ENCODE measurements at regions not wholly inside any gene's neighbourhood (a gene's known extent, or its start where the extent isn't known, plus 50 kb on each side); places are given as distances from the start of the nearest gene placed in this dataset.
"Not testable (repeated sequence)": the region's sequence is repeated elsewhere in the genome, so short reads cannot be mapped to it uniquely, and the experiment has no call there.

GRCh38 chr6:56904068-56904467 is 50.8 kb upstream of the BEND6 start:
- POLR2A ChIA-PET: no interaction called here
- CTCF ChIA-PET: interaction anchor here (0.8 to 4.1 kb wide), 7 partner anchors 11 to 418 kb away, joined by 3 to 20 read pairs (median 3); partner anchors contain the start of gene PRIM2

- CTCF ChIA-PET: interaction anchor here (1.0 to 4.1 kb wide), 6 partner anchors 32 to 421 kb away, joined by 3 to 20 read pairs (median 4); partner anchors contain the start of genes BEND6 and PRIM2
- POLR2A ChIA-PET: no interaction called here
These were observed 52.1 kb upstream of the BEND6 start for GRCh38 chr6:56902641-56903464.

GRCh38 chr6:56900784-56901183 is 54.1 kb upstream of the BEND6 start:
- ChIA-PET POLR2A (no interaction called here), CTCF (interaction anchor here (0.7 to 4.1 kb wide), 2 partner anchors 49 to 416 kb away, joined by 4 to 20 read pairs; partner anchors contain the start of gene PRIM2)

- POLR2A ChIA-PET: no interaction called here
- CTCF ChIA-PET: no interaction called here
These were observed 55.2 kb upstream of the BEND6 start for GRCh38 chr6:56899753-56900152.

- ChIA-PET CTCF (no interaction called here), POLR2A (no interaction called here)
These were observed 55.6 kb upstream of the BEND6 start for GRCh38 chr6:56899311-56899710.

- POLR2A ChIA-PET: no interaction called here
- CTCF ChIA-PET: interaction anchor here (0.6 kb wide), 1 partner anchor 775 kb away, joined by 4 read pairs; no protein-coding TSS in a partner anchor
These were observed 56.9 kb upstream of the BEND6 start for GRCh38 chr6:56897789-56898529.

- POLR2A ChIA-PET: interaction anchor here (0.7 kb wide), 1 partner anchor 126 kb away, joined by 4 read pairs; no protein-coding TSS in a partner anchor
- CTCF ChIA-PET: interaction anchor here (0.6 kb wide), 1 partner anchor 175 kb away, joined by 4 read pairs; no protein-coding TSS in a partner anchor
These were observed 63.2 kb upstream of the BEND6 start for GRCh38 chr6:56891754-56892153.

GRCh38 chr6:56890683-56891429 is 64.1 kb upstream of the BEND6 start:
- CTCF ChIA-PET: interaction anchor here (0.5 to 0.7 kb wide), 2 partner anchors 92 to 119 kb away, joined by 5 read pairs; no protein-coding TSS in a partner anchor
- POLR2A ChIA-PET: no interaction called here

GRCh38 chr6:56890066-56890465 is 64.8 kb upstream of the BEND6 start:
- CTCF ChIA-PET: interaction anchor here (0.5 kb wide), 1 partner anchor 91 kb away, joined by 5 read pairs; no protein-coding TSS in a partner anchor
- POLR2A ChIA-PET: no interaction called here

GRCh38 chr6:56889492-56889891 is 65.4 kb upstream of the BEND6 start:
- ChIA-PET POLR2A (no interaction called here), CTCF (no interaction called here)

- CTCF ChIA-PET: no interaction called here
- POLR2A ChIA-PET: no interaction called here
These were observed 66.2 kb upstream of the BEND6 start for GRCh38 chr6:56888687-56889086.

- POLR2A ChIA-PET: no interaction called here
- CTCF ChIA-PET: no interaction called here
These were observed 67.8 kb upstream of the BEND6 start for GRCh38 chr6:56887086-56887485.

- ChIA-PET POLR2A (no interaction called here), CTCF (no interaction called here)
These were observed 77.0 kb upstream of the BEND6 start for GRCh38 chr6:56877922-56878321.

- POLR2A ChIA-PET: no interaction called here
- CTCF ChIA-PET: no interaction called here
These were observed 78.9 kb upstream of the BEND6 start for GRCh38 chr6:56875961-56876360.

- CTCF ChIA-PET: no interaction called here
- POLR2A ChIA-PET: no interaction called here
These were observed 79.4 kb upstream of the BEND6 start for GRCh38 chr6:56875523-56875922.

GRCh38 chr6:56874328-56874727 is 80.6 kb upstream of the BEND6 start:
- POLR2A ChIA-PET: no interaction called here
- CTCF ChIA-PET: no interaction called here

GRCh38 chr6:56870053-56870452 is 84.9 kb upstream of the BEND6 start:
- POLR2A ChIA-PET: interaction anchor here (0.6 kb wide), 1 partner anchor 225 kb away, joined by 6 read pairs; no protein-coding TSS in a partner anchor
- CTCF ChIA-PET: not testable (repeated sequence)

- ChIA-PET POLR2A (no interaction called here), CTCF (no interaction called here)
These were observed 85.6 kb upstream of the BEND6 start for GRCh38 chr6:56869346-56869745.

- ChIA-PET CTCF (no interaction called here), POLR2A (no interaction called here)
These were observed 86.2 kb upstream of the BEND6 start for GRCh38 chr6:56868687-56869086.

- ChIA-PET POLR2A (no interaction called here), CTCF (no interaction called here)
These were observed 87.9 kb upstream of the BEND6 start for GRCh38 chr6:56866917-56867522.
